ENCODE measurements at regions not wholly inside any gene's neighbourhood (a gene's known extent, or its start where the extent isn't known, plus 50 kb on each side); places are given as distances from the start of the nearest gene placed in this dataset.

DNA sequence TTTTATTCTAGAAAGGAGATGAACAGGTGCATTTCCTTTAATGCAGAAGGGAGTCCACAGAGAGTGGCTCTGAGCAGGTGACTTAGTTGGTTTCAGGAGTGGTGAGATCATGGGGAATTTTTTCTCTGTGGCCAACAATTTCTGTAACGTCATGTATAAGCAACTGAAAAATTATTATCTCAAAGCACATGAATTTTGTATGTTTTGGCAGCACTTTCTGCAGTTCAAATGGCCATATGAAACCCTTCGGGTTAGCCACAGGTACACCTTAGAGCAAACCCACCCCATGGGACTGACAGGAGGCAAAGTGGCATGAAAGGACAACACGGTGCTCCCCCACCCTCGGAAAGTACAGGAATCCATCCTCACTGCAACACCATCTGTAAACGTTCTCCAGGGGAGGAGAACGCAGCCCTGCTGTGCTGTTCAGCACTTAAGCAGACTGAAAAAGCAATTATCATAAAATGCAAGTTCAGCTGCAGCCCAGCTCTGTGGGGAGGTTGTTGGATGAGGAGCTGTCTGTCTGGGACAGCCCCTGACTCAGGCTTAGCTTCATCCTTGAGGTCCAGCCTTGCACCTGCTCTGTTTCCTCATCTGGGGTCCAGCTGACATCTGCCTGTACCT lies 55.8 kb upstream of the CLDN14 start (continued):
- TF ChIP-seq, protein P1, sequence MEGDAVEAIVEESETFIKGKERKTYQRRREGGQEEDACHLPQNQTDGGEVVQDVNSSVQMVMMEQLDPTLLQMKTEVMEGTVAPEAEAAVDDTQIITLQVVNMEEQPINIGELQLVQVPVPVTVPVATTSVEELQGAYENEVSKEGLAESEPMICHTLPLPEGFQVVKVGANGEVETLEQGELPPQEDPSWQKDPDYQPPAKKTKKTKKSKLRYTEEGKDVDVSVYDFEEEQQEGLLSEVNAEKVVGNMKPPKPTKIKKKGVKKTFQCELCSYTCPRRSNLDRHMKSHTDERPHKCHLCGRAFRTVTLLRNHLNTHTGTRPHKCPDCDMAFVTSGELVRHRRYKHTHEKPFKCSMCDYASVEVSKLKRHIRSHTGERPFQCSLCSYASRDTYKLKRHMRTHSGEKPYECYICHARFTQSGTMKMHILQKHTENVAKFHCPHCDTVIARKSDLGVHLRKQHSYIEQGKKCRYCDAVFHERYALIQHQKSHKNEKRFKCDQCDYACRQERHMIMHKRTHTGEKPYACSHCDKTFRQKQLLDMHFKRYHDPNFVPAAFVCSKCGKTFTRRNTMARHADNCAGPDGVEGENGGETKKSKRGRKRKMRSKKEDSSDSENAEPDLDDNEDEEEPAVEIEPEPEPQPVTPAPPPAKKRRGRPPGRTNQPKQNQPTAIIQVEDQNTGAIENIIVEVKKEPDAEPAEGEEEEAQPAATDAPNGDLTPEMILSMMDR (IDR thresholded peaks at IDR 0.05), result no peak
- TF ChIP-seq SMC3 (IDR thresholded peaks at IDR 0.05; ENCODE audit: low read depth, low read length) (no peak), EP300 (IDR thresholded peaks at IDR 0.05; ENCODE audit: borderline replicate concordance in 1 of 2, low read depth in 1 of 2, low read length in 1 of 2) (no peak), GABPA (IDR thresholded peaks at IDR 0.05; ENCODE audit: low read depth) (no peak), SIN3A (IDR thresholded peaks at IDR 0.05; ENCODE audit: borderline replicate concordance, low read depth, low read length) (no peak), ELF1 (IDR thresholded peaks at IDR 0.05) (no peak), MEF2A (IDR thresholded peaks at IDR 0.05; ENCODE audit: borderline replicate concordance, low read depth) (no peak)

DNA sequence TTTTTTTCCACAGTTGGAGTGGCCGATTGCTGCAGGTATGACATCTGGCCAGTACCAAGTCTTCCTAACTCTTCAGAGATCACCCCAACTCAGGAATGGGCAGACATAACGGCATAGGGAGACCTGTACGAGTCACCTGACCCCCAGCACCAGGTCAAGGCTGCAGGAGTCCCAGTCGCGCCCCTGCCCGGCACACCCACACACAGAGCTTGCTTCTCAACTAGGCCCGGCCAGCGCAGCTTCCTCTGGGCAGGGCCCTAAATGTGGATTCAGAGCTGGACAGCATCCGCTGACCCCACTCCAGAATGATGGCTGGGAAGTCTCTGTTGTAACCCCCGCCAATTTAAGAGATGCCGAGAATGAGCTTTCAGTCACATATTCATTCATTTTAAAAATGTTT lies 58.8 kb upstream of the CLDN14 start:
- ChIA-PET POLR2A (no interaction called here), CTCF (no interaction called here)
- no peaks in the 10 kb centered on the region for H3K79me2 ChIP-seq (ENCODE audit: insufficient read depth)
- DNase-seq, result no peak
- TF ChIP-seq YY1 (IDR thresholded peaks at IDR 0.05; ENCODE audit: low read depth) (no peak), MEF2A (IDR thresholded peaks at IDR 0.05; ENCODE audit: borderline replicate concordance, low read depth) (no peak), FOXJ3 (CRISPR knock-in tag; IDR thresholded peaks at IDR 0.05) (no peak)
- TF ChIP-seq, protein P2, sequence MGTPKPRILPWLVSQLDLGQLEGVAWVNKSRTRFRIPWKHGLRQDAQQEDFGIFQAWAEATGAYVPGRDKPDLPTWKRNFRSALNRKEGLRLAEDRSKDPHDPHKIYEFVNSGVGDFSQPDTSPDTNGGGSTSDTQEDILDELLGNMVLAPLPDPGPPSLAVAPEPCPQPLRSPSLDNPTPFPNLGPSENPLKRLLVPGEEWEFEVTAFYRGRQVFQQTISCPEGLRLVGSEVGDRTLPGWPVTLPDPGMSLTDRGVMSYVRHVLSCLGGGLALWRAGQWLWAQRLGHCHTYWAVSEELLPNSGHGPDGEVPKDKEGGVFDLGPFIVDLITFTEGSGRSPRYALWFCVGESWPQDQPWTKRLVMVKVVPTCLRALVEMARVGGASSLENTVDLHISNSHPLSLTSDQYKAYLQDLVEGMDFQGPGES (IDR thresholded peaks at IDR 0.05; ENCODE audit: low read depth, low read length), result no peak
- no peak overlapping the region for H3K4me2 ChIP-seq
- 54% methylated on average over 11 of the region's 11 CpGs for WGBS (ENCODE audit: low lambda C conversion rate)
- no peak overlapping the region for H3K4me3 ChIP-seq (ENCODE audit: low read depth in 2 of 2, low read length in 1 of 2)
- H3K36me3 ChIP-seq (replicated peaks in 1 of 2; ENCODE audit: control insufficient read depth in 1 of 2, insufficient read depth in 2 of 2, low read length in 1 of 2), result no peaks in the 10 kb centered on the region
- no peak overlapping the region for H3K9ac ChIP-seq
- peaks cover 53% of the 10 kb centered on the region for H3K27me3 ChIP-seq (ENCODE audit: insufficient read depth)
- H4K20me1 ChIP-seq (ENCODE audit: insufficient read depth), result no peaks in the 10 kb centered on the region
- H3F3A ChIP-seq (replicated peaks; ENCODE audit: insufficient read depth), result no peaks in the 10 kb centered on the region
- no peak overlapping the region for H3K27ac ChIP-seq (ENCODE audit: low read depth in 2 of 2, low read length in 1 of 2)
- no peaks in the 10 kb centered on the region for H3K9me2 ChIP-seq
- no peak overlapping the region for H2AFZ ChIP-seq (ENCODE audit: low read depth)
- H3K9me3 ChIP-seq, result no peaks in the 10 kb centered on the region
- no peaks in the 10 kb centered on the region for H3K4me1 ChIP-seq (ENCODE audit: control insufficient read depth in 1 of 2, insufficient read depth in 2 of 2, low read depth in 1 of 2, low read length in 1 of 2)

DNA sequence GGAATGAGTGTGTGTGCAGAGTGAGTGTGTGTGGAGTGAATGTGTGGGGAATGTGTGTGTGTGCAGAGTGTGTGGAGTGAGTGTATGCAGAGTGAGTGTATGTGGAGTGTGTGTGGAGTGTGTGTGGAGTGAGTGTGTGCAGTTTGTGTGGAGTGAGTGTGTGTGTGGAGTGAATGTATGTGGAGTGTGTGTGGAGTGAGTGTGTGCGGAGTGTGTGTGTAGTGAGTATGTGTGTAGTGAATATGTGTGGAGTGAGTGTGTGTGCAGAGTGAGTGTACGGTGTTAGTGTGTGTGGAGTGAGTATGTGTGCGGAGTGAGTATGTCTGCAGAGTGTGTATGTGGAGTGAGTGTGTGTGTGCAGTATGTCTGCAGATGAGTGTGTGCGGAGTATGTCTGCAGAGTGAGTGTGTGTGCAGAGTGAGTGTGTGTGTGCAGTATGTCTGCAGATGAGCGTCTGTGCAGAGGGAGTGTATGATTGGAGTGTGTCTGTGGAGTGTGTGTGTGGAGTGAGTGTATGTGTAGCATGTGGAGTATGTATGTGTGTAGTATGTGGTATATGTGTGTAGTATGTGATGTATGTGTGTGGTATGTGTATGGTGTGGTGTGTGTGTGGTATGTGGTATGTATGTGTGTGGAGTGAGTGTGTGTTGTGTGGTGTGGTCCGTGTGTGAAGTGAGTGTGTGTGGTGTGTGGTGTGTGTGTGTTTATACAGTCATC lies 59.7 kb upstream of the CLDN14 start:
- H3K27ac ChIP-seq (ENCODE audit: low read depth in 2 of 2, low read length in 1 of 2), result no peak overlapping the region
- no peak overlapping the region for H3K4me2 ChIP-seq
- ChIA-PET CTCF (no interaction called here), POLR2A (no interaction called here)
- peaks cover 0 to 5% of the 10 kb centered on the region in 2 experiments; a peak in 1 of 4 replicates for H3K4me1 ChIP-seq (ENCODE audit: control insufficient read depth in 1 of 2, insufficient read depth in 2 of 2, low read depth in 1 of 2, low read length in 1 of 2)
- TF ChIP-seq, protein P3, sequence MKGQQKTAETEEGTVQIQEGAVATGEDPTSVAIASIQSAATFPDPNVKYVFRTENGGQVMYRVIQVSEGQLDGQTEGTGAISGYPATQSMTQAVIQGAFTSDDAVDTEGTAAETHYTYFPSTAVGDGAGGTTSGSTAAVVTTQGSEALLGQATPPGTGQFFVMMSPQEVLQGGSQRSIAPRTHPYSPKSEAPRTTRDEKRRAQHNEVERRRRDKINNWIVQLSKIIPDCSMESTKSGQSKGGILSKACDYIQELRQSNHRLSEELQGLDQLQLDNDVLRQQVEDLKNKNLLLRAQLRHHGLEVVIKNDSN (IDR thresholded peaks at IDR 0.05; ENCODE audit: borderline replicate concordance, low read depth), result no peak
- no peak for TF ChIP-seq MEF2A (IDR thresholded peaks at IDR 0.05; ENCODE audit: borderline replicate concordance, low read depth)
- TF ChIP-seq GATA2 (CRISPR knock-in tag; IDR thresholded peaks at IDR 0.05), result no peak
- TF ChIP-seq, protein P4, sequence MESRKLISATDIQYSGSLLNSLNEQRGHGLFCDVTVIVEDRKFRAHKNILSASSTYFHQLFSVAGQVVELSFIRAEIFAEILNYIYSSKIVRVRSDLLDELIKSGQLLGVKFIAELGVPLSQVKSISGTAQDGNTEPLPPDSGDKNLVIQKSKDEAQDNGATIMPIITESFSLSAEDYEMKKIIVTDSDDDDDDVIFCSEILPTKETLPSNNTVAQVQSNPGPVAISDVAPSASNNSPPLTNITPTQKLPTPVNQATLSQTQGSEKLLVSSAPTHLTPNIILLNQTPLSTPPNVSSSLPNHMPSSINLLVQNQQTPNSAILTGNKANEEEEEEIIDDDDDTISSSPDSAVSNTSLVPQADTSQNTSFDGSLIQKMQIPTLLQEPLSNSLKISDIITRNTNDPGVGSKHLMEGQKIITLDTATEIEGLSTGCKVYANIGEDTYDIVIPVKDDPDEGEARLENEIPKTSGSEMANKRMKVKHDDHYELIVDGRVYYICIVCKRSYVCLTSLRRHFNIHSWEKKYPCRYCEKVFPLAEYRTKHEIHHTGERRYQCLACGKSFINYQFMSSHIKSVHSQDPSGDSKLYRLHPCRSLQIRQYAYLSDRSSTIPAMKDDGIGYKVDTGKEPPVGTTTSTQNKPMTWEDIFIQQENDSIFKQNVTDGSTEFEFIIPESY (IDR thresholded peaks at IDR 0.05; ENCODE audit: borderline replicate concordance, low read depth), result no peak
- no peak for TF ChIP-seq ELF1 (IDR thresholded peaks at IDR 0.05)
- no peak for TF ChIP-seq FOSL2 (IDR thresholded peaks at IDR 0.05; ENCODE audit: borderline replicate concordance, low read depth)
- H3K27me3 ChIP-seq (ENCODE audit: insufficient read depth), result peaks cover 60% of the 10 kb centered on the region
- WGBS (ENCODE audit: low lambda C conversion rate), result 61% methylated on average over 6 of the region's 6 CpGs
- DNase-seq, result no peak
- H3K4me3 ChIP-seq (ENCODE audit: low read depth in 2 of 2, low read length in 1 of 2), result no peak overlapping the region
- H3K9ac ChIP-seq, result no peak overlapping the region
- H3K79me2 ChIP-seq (ENCODE audit: insufficient read depth), result no peaks in the 10 kb centered on the region
- H3F3A ChIP-seq (replicated peaks; ENCODE audit: insufficient read depth), result no peaks in the 10 kb centered on the region
- no peaks in the 10 kb centered on the region for H3K9me3 ChIP-seq
- no peaks in the 10 kb centered on the region for H4K20me1 ChIP-seq (ENCODE audit: insufficient read depth)
- no peak overlapping the region for H2AFZ ChIP-seq (ENCODE audit: low read depth)
- H3K9me2 ChIP-seq, result no peaks in the 10 kb centered on the region
- H3K36me3 ChIP-seq (replicated peaks in 1 of 2; ENCODE audit: control insufficient read depth in 1 of 2, insufficient read depth in 2 of 2, low read length in 1 of 2), result no peaks in the 10 kb centered on the region
